NOMO-1 (cell line): ENCODE measurements at regions not wholly inside any gene's neighbourhood (a gene's known extent, or its start where the extent isn't known, plus 50 kb on each side); places are given as distances from the start of the nearest gene placed in this dataset.
A peak's percentile ranks its signal among the peaks of the same experiment; 100 is the strongest.

Source experiments
- DNase-seq, 2 experiments: peaks; one replicate each; lab custom pipeline; 2025; ENCODE audit not compliant: unreplicated experiment in 2 of 2; lab: John Stamatoyannopoulos, UW

DNA sequence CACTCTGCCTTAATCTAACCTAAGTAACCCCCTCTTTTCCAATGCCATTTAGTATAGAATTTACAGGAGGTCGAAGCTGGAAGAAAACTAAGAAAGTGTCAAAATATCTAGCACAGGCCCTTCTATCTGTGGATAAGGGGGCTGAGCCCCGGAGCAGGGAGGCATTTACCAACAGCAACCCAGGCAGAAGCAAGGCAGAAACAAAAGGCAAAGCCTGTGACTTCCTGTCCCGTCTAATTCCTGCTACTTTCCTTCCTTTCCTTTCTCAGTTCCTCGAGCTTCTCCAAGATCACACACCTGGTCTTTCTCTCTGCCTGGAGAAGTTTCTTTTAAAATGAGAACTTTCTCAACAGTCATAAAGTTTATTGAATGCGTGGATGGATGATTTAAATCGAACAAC, 146.0 kb downstream of the FOXA2 start:
- no peak for DNase-seq

DNA sequence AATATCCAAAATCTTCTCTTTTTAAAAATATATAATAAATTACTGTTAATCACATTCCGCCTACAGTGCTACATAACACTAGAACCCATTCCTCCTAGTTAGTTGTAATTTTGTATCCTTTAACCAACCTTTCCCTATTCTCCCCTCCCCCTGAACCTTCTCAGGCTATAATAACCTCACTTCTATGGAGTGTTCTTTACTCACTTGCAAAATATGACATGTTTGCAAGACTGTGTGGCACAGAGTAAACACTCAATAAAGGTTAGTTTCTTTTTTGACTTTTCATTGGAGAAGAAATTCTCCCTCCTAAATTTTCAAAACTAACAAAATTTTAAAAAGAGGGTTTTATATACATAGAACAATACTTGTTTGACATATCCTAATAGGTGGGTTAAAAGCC, 147.0 kb downstream of the FOXA2 start:
- DNase-seq: no peak

DNA sequence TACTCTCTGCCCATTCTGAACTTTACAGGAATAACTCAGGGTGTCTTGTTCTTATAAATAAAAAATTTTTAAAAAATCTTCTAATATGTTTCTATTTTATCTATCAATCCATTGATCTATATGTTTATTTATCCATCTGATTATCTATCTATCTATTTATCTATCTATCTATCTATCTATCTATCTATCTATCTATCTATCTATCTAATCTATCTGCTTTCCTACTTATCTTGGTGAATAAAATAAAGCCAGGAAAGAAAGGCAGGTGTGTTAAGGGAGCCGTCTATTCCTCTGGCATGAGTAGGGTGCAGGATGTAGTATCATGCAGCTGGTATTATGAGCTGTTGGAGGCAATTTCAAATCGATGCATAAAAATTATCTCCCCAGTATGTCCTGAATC, 153.0 kb downstream of the FOXA2 start:
- no peak for DNase-seq

DNA sequence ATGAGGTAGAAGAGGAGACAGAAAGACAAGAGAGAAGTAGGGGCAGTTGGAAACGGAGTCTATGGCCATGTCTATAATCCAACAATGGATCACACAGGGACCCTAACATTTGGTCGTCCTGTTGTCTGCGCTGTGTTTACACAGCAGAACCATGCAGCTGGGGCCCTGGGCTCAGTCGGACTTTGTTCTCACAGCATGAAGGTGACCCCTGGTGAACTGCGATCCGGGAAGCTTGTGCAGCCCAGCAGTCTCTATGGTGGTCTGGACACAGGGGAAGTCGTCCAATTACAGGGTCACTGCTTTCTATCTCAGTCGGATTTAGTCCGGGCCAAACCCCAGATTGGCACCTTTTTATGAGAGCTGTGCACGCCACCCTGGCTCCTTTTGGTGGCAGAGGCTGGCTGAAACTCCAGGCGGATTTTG, 153.6 kb downstream of the FOXA2 start:
- no peak for DNase-seq

DNA sequence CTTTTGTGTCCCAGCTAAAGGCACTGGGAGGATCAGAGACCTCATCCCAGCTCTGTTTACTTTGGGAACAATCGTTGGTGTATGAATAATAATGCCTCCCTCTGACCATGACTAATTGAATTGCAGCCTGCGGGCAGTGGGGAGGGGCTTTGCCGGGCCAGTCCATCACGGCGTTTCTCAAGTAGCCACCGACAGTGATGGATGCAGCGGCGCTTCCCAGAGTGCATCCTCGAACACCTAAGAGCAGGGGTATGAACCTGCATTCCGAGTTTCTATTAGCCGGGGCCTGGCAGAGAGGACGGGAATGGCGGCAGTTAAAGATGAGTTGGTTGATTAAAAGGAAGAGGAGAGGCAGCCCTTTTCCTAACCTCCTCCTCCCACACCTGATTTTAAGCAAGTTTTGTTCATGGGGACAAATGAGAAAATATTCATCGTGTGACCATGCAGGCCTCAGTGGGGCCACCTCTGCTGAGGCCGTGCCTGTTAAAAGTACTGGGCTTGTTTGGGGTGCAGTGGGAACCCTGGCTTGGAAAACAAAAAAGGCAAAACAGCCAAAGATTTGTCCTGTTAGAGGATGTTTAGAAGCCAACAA, 154.1 kb downstream of the FOXA2 start:
- no peak for DNase-seq

DNA sequence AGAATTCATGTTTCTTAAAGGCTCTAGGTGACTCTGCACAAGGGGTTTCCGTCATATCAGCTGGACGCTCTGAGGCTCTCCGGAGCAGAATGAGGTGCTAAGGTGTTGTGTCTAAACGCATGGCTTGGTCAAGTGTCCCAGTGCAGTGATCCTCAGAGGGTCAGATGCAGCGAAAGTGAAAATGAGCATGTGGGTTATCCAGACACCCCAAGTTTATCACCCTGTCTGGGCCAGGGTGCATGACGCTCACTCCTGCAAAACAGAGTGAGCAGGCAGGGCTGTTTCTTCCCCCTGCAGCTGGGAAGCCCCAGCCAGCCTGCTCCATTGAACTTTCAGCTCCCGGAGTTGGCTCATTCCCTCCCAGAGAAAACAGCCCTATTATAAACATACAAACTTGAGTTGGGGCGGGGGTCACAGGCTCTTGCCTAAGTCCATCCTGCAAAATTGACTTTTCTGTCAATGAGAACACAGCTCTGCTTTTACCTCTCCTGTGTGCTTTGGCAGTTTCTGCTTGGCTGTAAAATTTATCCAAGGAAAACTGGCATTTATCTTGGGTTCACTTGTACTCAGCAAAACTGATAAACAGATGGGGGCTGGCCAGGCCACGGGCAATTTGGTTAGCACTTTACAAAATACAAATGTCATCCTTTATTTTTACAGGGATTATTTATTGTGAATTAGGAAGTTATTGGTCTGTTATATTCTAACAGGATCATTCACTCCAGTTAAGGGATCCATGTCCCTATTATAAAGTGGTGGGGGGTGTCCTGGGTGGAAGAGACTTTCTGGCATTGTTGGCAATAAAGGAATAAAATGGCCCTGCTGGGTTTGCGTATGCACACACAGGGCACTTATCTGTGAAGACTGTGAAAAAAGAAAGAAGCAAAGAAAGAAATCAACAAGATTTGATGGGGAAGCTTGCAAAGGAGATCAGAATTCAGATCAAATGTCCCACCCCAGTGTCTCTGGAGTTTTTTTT, 154.9 kb downstream of the FOXA2 start:
- DNase-seq: no peak

DNA sequence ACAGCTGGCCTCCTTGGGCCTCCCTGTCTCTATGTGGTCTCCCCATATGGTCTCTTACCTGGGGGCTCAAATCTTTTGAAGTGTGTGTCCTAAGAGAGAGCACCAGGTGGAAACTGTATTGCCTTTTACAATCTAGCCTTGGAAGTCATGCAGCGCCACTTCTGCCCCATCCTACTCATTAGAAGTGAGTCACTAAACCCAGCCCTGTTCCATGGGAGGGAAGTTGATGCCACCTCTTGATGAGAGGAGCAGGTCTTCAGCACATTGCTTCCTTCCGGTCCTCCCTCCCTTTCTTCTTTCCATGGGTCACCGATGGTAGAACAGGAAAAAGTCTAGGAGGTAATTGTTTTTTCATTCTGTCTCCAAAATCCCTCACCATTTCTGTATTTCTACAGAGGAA, 156.3 kb downstream of the FOXA2 start:
- no peak for DNase-seq

DNA sequence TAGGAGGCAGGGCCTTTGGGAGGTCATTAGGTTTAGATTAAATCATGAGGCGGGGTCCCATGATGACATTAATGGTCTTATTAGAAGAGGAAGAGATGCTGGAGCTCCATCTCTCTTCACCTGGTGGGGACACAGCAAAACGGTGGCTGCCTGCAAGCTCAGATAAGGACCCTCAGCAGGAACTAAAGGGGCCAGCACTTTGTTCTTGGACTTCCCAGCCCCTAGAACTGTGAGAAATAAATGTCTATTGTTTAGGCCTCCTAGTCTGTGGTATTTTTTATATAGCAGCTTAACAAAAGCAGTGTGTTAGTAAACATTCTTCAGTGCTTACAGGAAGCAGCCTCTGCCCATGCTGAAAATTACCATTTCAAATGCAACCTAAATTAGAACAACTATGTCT, 157.6 kb downstream of the FOXA2 start:
- no peak for DNase-seq

DNA sequence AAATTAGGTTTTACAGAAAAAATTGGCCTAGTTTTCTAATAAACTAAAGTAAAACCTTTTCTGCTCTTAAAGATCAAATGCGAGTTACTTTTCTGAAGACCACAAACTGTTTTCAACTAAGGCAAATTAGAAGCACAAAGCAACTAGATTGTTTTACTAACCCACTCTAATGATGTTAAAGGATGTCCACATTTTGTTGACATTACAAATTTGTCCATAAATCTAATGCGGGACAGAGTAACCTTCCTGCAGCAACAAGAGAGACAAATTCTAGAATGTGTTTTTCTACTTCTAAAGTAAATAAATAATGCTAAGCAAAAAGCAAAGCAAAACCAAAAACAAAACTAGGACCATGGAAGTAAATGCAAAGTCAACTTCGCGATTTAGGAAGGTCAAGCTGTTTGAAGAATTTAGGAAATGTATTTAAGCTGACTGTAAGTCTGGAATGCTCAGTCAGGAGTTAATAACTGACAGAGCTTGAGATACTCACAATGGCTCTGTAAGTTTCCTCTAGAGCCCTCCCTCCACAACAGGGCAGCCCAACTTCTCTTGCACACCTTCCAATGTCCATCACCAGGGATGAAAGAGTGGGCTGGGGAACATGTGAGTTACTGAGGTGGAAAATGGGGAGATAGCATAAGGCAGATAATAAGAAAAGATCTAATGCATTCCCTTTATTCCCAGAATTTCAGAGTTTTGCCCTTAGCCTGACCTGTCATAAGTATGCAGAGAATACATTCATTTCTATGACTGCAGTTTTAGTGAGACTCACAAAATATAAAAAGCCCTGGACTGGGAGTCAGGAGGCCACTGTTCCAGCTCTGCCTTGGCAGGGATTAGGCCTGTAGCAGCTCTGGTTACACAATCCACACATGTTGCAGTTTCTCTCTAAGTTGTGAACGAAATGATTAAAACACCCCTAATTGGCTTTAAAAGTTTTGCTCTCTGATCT, 158.8 kb downstream of the FOXA2 start:
- no peak for DNase-seq

DNA sequence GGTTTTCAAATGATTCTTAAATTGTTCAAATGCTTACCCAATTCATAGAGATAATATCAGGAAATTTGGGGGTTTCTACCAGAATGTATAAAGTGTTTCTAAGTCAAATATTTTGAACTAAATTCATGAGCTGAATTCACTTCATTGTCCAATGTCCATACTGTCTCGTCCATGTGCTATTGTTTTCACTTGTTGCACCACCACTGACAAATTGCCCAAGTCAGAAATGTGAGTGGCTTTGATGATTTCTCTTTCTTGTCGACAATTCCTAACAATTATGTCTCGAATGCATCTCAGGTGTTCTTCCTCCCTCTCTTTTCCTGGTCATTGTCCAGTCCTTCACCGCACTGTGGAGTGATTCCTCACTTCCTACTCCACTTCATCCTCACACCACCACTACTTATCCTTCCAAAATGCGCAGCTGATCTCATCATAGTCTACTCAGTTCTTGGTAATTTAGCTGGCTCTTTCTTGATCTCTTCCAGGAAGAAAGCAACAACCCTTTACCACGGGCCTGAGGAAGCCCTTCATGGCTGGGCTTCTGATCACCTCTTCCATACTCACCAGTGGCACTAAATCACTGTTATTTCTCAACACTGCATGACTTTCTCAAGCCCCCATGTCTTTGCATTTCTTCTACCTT, 161.1 kb downstream of the FOXA2 start:
- DNase-seq: no peak

DNA sequence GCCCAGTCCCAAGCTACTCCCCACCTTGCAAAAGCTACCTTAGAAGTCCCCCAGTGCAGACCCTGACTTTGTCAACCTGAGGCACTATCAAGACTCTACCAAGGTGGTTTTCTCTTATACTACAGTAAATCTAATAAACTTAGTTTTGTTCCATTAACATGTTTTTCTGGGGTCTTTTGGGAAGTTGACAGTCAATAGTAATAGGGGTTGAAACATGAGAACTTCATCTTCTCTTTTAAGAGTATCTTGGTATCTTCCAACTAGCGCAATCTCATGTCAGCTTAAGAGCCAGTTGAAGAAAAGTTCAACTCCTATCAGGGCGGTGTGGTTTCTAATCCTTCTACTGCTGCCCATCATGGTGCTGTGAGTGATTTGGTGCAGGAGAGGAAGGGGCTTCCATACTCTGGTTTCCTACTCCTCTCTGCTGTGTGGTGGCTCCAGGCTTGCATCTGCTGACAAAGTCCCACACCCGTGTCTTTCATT, 164.2 kb downstream of the FOXA2 start:
- no peak for DNase-seq

DNA sequence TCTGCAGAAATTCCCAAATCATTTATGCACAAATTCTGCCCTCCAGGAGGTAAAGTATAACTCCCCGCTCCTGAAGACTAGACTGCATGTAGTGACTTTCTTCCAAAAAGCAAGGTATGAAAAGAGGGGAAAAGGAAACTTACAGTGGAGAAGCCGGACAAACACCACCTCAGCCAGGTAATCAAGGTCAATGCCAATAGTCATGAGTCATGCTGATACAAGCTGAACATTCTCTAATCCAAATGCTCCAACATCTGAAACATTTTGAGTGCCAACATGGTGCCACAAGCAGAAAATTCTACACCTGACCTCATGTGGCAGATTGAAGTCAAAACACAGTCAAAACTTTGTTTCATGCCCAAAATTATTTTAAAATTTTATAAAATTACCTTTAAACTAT, 165.6 kb downstream of the FOXA2 start:
- no peak for DNase-seq

DNA sequence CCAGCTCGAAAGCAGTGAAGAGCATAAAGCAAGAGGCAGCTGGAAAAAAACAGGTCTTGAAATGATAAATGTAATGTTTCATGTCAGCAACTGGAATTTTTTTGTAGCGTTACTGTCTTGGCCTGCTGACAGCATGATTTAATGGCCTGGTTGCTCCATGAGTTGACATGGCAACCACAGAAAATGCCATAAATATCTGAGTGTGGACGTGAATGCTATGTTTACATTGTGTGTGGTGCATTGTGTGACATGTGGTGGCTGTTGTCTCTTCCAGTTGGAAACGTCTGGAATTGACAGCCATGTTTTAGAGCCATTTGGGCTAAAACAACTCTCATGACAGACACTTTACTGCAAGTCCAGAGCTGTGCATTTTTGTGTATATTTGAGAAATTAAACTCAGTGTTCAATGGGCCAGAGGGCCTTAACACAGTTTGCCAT, 170.0 kb downstream of the FOXA2 start:
- DNase-seq: peak; percentile 30 to 63

DNA sequence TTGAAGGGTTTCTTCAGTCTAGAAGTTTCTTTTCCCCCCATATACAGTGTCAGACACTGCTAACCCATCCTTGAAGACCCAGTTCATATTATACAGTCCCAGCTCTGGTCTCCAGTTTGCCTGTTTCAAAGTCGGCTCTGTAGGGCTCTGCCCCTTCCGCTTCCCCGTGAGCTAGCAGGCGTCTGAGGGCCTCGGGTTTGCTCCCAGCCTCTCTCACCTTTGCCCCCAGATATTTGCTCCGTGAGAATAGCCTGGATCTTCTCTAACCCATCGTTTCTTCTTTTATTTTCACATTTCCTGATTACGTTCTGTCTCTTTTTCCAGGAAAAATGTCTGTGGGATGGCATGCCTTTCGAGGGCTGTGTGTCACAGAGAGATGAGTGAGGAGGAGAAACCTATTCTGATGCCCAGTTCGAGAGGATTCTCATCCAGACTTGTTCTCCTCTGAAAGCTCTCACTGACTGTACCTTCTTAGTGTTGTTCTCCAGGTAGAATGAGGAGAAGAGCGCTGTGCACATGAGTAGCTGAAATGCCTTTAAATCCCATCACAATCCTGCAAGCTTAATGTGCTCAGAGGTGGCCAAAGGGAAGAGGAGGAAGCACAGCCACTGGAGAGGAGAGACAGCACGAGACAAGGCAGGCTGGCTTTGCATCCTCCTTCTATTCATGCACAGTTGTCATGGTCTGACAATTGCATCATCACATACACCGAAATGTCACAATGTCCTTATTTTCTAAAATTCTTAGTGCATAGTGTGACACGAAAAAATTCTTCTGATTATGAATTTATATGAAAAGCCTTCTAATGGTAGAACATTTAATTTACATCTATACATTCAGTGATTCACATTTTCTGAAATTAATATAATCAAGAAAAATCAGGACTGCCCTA, 171.1 kb downstream of the FOXA2 start:
- DNase-seq: peak; percentile 30 to 52

DNA sequence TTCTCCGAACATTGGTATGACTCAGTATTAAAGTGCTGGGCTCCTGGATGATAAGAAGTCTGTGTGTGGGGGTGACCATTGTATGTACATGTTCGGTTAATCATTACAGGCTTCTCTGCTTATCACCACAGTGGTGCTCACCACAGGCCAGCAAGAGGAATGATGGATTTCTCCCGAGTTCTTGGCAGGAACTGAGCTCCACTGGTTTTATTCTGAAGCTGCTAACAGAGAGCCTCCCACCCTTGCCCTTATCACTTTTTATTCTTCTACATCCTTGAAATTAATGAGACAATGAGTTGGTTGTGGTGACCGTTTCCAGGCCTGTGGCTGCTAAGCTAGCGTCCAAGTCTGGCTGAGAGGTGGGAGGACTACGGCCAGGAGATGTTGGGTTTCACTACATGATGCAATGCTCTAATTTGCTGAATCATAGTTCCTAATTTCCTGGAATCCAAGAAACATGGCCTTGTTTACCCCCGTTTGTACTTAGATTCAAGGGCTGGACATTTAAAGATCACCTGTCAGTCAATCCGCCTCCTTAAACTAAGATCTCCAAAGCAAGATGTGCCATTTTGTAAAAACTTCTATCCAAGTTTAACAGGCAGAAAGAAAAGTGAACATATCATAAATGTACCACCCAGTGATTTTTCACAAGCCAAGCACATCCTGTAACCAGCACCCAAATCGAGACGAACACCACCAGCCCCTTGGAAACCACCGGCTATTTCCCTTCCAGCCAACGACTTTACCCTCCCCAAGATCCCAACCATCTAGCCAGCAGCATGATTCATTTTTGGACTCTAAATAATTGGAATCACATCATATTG, 172.5 kb downstream of the FOXA2 start:
- peak in 1 of 2 experiments; percentile 15 for DNase-seq

DNA sequence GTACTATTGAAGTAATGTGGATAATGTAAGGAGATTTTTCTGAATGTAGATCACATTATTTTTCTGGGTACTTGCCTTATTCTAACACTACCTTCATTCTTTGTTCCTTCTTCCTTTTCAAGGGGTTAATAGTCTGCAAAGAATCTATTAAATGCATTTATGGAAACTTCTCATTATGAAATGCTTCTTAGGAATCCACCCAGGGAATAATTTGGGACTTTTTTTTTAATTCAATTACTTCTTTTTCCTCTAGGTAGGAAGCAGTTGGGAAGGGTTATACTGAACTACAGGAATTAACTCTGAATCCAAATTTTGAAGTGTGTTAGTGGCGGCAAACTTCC, 173.1 kb downstream of the FOXA2 start:
- no peak for DNase-seq

DNA sequence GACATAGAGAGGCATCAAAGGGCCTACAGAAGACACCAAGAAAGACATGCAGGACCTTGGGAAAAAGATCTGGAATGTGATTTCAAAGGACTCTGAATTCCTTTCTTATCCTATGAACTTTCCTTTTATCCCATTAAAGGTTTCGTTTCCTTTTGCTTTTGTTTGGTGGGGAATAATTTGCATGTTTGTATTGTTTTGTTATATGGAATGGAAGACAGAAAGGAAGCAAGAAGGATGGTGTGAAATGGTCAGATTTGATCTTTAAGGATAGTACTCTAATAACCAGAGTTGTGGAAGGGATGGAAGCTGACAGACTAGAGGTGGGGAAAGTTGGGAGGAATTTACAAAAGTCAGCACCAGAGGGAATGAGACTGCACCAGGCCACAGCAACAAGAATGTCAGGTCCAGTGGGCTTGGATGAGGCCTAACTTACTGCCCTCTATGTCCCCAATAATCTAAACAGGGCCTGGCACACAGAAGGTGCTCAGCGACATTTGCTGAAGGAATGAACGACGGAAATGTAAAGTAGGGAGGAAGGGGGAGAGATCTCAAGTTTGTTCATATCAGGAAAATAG, 173.7 kb downstream of the FOXA2 start:
- DNase-seq: no peak
